ENCODE measurements at regions not wholly inside any gene's neighbourhood (a gene's known extent, or its start where the extent isn't known, plus 50 kb on each side); places are given as distances from the start of the nearest gene placed in this dataset.
A peak's percentile ranks its signal among the peaks of the same experiment; 100 is the strongest.
"Not testable (repeated sequence)": the region's sequence is repeated elsewhere in the genome, so short reads cannot be mapped to it uniquely, and the experiment has no call there.

DNA sequence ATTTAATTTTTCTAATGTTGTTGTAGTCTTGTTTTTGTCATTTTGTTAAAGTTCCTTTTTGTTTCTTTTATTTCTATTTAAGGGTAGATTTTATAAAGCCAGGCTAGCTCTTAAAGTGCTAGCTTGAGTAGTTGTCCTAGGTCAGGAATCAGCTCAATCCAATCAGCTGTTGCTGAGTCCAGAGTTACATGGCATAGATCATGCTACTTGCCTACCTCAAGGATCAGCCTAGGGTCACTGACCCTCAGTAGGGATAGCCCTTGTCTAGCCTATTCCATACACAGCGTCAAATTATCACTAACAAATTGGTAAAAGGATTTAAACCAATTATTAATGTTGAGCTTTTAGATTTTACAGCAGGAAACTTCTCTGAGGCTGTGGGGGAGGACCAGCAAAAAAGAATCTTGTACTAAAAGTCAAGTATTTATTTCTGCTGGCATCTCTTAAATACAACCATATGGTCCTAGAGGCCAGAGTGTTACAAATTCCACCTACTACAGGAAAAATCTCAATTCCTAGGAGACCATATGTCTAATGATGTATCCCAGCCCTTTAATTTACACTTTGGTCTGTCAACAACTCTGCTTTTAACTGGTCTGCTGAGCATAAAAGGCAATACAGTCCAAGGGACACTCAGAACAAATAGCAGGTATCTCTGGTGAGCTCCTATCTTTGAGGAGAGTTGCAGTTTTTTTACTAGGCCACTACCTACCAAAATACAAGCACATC lies 138.3 kb upstream of the PTPRG start:
- DNase-seq (ENCODE audit: low read depth), result no peak
- no peak for FAIRE-seq

GRCh38 chr3:61425356-61425755 lies 136.0 kb upstream of the PTPRG start:
- Histone ChIP-seq H3K27me3 (ENCODE audit: control insufficient read depth, insufficient read depth, low read length) (no peaks in the 10 kb centered on the region), H3K36me3 (ENCODE audit: control insufficient read depth, insufficient read depth, low read length) (no peaks in the 10 kb centered on the region), H3K4me3 (ENCODE audit: low read depth, low read length) (no peak overlapping the region)
- FAIRE-seq (peak; percentile 95), DNase-seq (ENCODE audit: low read depth) (no peak)
- TF ChIP-seq, protein P1, sequence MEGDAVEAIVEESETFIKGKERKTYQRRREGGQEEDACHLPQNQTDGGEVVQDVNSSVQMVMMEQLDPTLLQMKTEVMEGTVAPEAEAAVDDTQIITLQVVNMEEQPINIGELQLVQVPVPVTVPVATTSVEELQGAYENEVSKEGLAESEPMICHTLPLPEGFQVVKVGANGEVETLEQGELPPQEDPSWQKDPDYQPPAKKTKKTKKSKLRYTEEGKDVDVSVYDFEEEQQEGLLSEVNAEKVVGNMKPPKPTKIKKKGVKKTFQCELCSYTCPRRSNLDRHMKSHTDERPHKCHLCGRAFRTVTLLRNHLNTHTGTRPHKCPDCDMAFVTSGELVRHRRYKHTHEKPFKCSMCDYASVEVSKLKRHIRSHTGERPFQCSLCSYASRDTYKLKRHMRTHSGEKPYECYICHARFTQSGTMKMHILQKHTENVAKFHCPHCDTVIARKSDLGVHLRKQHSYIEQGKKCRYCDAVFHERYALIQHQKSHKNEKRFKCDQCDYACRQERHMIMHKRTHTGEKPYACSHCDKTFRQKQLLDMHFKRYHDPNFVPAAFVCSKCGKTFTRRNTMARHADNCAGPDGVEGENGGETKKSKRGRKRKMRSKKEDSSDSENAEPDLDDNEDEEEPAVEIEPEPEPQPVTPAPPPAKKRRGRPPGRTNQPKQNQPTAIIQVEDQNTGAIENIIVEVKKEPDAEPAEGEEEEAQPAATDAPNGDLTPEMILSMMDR (IDR thresholded peaks at IDR 0.05; ENCODE audit: insufficient read depth, low read length, severe bottlenecking), result no peak

More for the DNA sequence above, 138.3 kb upstream of the PTPRG start:
- Histone ChIP-seq H3K4me3 (ENCODE audit: low read depth, low read length) (no peak overlapping the region), H3K27me3 (ENCODE audit: control insufficient read depth, insufficient read depth, low read length) (no peaks in the 10 kb centered on the region), H3K36me3 (ENCODE audit: control insufficient read depth, insufficient read depth, low read length) (no peaks in the 10 kb centered on the region)
- TF ChIP-seq, protein P1 (IDR thresholded peaks at IDR 0.05; ENCODE audit: insufficient read depth, low read length, severe bottlenecking), result no peak

- Histone ChIP-seq H3K4me3 (ENCODE audit: low read depth, low read length) (no peak overlapping the region), H3K36me3 (ENCODE audit: control insufficient read depth, insufficient read depth, low read length) (no peaks in the 10 kb centered on the region), H3K27me3 (ENCODE audit: control insufficient read depth, insufficient read depth, low read length) (no peaks in the 10 kb centered on the region)
- no peak for DNase-seq (ENCODE audit: low read depth)
- TF ChIP-seq, protein P1 (IDR thresholded peaks at IDR 0.05; ENCODE audit: insufficient read depth, low read length, severe bottlenecking), result no peak
- FAIRE-seq, result no peak
Measured at GRCh38 chr3:61429106-61429505, 132.3 kb upstream of the PTPRG start.

- not testable (repeated sequence) for H3K4me3 ChIP-seq (ENCODE audit: low read depth, low read length); H3K36me3 ChIP-seq (ENCODE audit: control insufficient read depth, insufficient read depth, low read length); FAIRE-seq; DNase-seq (ENCODE audit: low read depth); H3K27me3 ChIP-seq (ENCODE audit: control insufficient read depth, insufficient read depth, low read length)
Measured at GRCh38 chr3:61434901-61435300, 126.5 kb upstream of the PTPRG start.

- H3K27me3 ChIP-seq (ENCODE audit: control insufficient read depth, insufficient read depth, low read length); H3K36me3 ChIP-seq (ENCODE audit: control insufficient read depth, insufficient read depth, low read length); H3K4me3 ChIP-seq (ENCODE audit: low read depth, low read length); FAIRE-seq; DNase-seq (ENCODE audit: low read depth): not testable (repeated sequence)
Measured at GRCh38 chr3:61435361-61435760, 126.0 kb upstream of the PTPRG start.

DNA sequence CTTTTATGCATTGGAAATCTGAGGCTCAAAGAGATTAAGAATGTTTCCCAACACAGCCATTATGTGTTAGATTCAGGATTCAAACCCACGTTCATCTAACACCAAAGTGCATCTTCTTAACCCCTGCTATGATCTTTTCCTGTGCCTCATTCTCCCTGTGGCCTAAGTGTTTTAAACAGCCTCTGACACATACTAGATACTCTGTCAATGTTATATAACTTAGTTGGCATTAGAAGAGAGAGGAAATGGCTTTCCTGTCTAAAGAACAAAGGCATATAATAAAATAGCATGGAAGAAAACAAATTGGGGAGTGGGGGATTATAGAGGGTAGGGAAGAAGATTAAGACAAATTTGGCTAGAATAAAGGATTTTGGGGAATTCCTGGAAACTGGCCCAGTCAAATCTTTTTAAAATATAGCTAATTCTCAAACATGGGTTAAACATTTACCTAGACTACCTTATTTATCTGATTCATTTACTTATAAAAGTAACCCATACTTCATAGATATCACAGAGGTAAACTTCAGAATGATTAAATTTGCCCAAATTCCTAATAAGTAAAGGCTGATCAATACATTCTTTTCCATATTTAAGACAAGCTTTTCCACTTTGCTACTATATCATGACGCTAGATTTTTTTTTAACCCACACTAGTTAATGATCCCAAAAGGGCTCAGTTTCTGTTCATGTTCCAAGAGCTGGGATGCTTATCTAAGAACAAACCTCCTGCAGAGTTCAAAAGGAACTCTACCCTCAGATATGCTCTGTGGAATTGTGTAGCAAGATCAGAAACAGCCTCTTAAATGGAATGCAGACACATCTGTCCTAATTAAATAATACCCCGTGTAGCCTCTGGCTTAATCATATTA lies 122.9 kb upstream of the PTPRG start:
- Histone ChIP-seq H3K27me3 (ENCODE audit: control insufficient read depth, insufficient read depth, low read length) (no peaks in the 10 kb centered on the region), H3K4me3 (ENCODE audit: low read depth, low read length) (no peak overlapping the region), H3K36me3 (ENCODE audit: control insufficient read depth, insufficient read depth, low read length) (no peaks in the 10 kb centered on the region)
- TF ChIP-seq, protein P1 (IDR thresholded peaks at IDR 0.05; ENCODE audit: insufficient read depth, low read length, severe bottlenecking), result no peak
- FAIRE-seq (no peak), DNase-seq (ENCODE audit: low read depth) (no peak)
